ENCODE measurements at regions not wholly inside any gene's neighbourhood (a gene's known extent, or its start where the extent isn't known, plus 50 kb on each side); places are given as distances from the start of the nearest gene placed in this dataset.

GRCh38 chr6:104108634-104109033 lies 751.1 kb downstream of the HACE1 start:
- TF ChIP-seq CTCF (IDR thresholded peaks at IDR 0.05; ENCODE audit: insufficient read depth, low read length, poor library complexity, severe bottlenecking) (no peak), EZH2phosphoT487 (conservative IDR thresholded peaks at IDR 0.05; ENCODE audit: low read length) (no peak)
